LHCN-M2 (cell line): ENCODE measurements at regions not wholly inside any gene's neighbourhood (a gene's known extent, or its start where the extent isn't known, plus 50 kb on each side); places are given as distances from the start of the nearest gene placed in this dataset.
A peak's percentile ranks its signal among the peaks of the same experiment; 100 is the strongest.
"Not testable (repeated sequence)": the region's sequence is repeated elsewhere in the genome, so short reads cannot be mapped to it uniquely, and the experiment has no call there.

Experiments used
- DNase-seq: peaks from one replicate; pipeline ENCODE4 v3.0.0-alpha.2; 2012; ENCODE audit warnings: low read depth

DNA sequence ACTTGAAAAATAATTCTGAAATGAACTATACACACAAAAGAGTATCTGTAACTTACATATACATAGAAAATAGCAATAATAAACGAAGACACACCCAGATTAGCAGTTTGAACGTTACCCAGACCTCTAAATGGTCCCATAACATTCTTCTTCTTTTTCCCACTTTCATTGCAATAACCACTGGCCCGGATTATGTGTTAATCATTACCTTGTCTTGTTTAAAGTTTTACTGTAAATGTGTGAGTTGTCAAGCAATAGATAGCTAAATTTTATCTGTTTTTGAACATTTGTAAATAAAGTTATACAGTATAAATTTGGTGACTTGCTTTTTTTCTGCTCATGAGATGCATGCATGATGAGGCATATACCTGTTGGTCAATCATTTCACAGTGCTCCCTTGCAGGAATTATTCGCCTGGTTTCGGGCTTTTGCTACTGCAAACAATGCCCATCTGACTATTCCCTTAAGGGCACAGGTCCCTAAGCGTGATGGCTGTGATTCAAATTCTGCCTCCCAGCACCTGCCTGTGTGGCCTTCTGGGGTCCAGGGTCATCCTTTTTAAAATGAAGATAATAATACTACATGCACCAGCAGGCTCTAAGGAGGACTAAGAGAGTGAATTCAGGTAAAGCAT is 66.1 kb downstream of the GADD45G start:
- DNase-seq = no peak

DNA sequence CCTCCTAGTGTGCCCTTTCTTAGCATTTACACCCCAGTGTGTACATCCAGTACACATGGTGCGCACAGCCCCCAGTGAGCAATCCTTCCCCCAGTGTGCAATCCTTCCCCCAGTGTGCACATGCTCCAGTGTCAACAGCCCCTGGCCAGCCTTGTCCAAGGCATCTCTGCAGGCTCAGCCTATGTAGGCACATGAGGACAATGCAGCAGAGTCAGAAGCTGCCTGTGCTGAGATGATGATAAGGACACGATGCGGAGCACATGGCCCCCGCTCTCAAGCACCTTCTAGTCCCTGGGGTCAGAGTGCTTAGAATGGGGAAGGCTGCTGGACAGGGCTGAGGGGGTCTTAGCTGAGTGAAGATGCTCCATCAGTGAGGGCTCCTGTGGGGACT is 69.8 kb downstream of the GADD45G start:
- no peak for DNase-seq

- DNase-seq = no peak
Observed at GRCh38 chr9:89675058-89675742, 70.4 kb downstream of the GADD45G start.

- DNase-seq = no peak
Observed at GRCh38 chr9:89676281-89676680, 71.5 kb downstream of the GADD45G start.

DNA sequence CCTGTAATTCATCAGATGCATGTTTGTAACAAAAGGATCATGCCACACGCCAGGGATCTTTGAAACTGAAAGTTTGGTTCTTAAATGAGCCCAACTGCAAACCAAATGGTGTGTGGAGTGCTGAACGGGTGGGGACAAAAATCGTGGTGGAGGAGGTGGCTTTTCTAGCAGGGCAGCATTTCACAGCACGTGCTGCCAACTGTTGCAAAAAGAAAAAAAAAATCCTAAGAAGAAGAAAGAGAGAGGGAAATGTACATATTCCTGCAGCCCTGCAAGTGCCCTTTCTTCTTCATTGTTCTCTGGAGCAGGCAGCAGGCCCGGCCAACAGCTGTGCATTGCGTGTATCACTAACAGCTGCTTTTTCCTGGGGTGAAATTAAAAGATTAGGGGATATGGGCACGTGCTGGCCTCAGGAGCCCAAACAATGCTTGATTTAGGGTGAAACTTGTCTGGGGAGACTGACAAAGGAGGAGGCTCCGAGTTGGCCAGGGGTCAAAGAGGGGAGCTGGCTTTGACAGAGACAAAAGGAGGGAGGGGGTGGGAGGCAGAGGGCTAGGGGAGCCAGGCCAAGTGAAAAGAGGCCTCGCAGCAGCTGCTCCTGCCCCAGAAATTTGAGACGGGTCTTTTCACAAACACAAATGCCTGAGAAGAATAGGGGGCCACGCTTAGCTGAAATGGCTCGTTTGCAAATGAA is 73.0 kb downstream of the GADD45G start:
- DNase-seq = peak; percentile 29

GRCh38 chr9:89678396-89679015 is 73.7 kb downstream of the GADD45G start:
- no peak for DNase-seq

- DNase-seq = no peak
Observed at GRCh38 chr9:89679016-89679415, 74.2 kb downstream of the GADD45G start.

GRCh38 chr9:89679581-89679980 is 74.8 kb downstream of the GADD45G start:
- DNase-seq = no peak

GRCh38 chr9:89680547-89681467 is 76.0 kb downstream of the GADD45G start:
- DNase-seq = no peak

DNA sequence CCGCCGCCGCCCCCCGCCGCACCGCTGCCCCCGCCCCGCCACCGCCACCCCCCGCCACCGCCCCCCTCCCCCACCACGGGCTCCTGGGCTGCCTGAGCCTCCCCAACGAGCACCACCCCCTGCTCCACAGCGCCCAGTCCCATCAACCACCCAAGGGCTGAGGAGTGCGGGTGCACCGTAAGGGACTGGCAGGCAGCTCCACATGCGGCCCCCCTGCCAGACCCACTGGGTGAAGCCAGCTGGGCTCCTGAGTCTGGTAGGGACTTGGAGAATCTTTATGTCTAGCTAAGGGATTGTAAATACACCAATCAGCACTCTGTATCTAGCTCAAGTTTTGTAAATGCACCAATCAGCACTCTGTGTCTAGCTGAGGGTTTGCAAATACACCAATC is 76.7 kb downstream of the GADD45G start:
- DNase-seq = not testable (repeated sequence)

GRCh38 chr9:89683626-89684025 is 78.8 kb downstream of the GADD45G start:
- no peak for DNase-seq

DNA sequence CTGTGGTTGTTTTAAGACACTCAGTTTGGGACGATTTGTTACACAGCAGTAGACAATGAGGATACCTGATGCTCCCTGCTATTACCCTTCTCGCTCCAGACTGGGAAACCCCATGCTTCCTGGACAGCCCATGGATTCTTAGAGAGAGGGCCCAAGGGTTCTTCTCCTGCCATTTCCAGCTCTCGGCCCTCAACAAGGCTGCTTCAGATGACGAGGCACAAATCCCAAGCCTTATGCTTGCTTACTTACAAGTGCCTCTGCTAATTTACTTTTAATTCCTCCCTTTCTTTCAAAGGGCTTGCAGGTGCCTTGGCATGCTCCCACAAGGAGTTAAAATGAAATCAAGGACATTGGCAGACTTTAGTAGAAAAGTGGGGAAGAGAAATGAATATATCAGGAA is 79.4 kb downstream of the GADD45G start:
- DNase-seq = no peak

- DNase-seq = no peak
Observed at GRCh38 chr9:89684912-89685636, 80.3 kb downstream of the GADD45G start.

DNA sequence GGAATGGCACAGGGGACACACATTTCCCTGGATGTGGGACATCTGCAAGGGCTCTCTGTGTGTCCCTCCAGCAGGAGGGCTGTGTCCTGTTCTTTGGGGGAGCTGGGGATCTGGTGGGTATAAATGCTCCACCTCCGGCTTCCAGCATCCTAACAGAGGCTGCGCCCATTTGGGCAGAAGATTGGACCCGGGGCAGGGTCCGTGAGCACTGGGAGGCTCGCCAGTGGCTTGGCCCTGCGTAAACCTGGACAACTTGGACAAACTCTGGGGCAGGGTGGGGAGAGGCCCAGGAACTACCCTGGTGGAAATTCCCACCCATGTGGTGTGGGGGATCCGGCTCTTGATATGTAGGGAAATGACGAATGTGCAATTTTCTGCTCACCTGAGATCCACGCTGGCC is 80.9 kb downstream of the GADD45G start:
- DNase-seq = no peak

DNA sequence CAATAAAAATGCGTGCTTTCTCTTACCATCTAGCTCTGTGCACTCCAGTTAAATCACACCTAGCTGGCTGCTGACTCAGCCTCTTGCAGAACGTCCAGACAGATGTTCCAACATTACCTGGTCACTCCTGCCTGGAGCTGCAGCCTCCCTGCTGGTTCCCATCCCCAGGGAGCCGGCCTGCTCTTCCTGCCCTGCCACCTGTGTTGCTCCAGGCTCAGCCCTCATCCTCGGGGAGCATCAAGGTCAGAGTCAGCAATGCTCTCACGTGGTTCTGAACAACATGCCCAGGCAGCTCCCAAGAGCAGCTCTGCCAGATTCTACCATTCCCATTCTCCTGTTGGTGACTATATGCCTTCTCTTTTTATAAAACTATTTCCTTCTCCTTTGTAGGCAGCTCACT is 81.3 kb downstream of the GADD45G start:
- DNase-seq = no peak

GRCh38 chr9:89686621-89687020 is 81.8 kb downstream of the GADD45G start:
- no peak for DNase-seq

DNA sequence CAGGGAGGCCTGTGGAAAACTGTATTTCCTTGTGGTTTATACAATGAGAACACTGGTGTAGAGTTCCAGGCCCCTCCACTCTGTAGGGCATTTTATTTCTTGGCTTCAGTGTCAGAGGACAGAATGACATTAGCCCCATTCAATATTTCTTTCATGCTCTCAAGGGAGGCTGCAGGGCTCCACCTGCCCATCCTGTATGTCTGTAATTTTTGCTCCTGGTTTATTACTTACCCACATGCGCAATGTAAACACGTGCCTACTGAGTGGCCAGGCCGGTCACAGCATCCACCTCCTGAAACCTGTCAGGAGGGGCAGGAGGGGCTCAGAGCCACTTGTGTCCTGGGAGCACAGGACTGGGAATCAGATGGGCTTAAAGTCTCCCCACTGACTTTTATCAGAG is 82.4 kb downstream of the GADD45G start:
- DNase-seq = no peak

DNA sequence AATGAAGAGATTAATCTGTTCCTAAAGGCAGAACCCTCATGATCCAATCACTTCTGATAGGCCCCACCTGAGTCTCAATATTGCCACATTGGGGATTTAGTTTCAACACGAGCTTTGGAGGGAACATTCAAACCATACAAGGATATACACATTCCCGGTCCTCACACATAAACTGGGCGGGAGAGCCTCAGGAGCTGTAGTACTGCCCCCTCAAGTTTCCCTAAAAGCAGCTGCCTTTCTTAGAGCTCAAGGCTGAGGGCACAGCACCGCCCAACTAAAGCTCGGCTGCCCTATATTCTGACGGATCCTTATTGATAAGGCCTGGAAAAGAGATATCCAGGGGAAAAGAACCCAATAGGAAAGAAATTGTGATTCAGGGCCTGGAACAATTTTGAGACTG is 83.0 kb downstream of the GADD45G start:
- DNase-seq = no peak

DNA sequence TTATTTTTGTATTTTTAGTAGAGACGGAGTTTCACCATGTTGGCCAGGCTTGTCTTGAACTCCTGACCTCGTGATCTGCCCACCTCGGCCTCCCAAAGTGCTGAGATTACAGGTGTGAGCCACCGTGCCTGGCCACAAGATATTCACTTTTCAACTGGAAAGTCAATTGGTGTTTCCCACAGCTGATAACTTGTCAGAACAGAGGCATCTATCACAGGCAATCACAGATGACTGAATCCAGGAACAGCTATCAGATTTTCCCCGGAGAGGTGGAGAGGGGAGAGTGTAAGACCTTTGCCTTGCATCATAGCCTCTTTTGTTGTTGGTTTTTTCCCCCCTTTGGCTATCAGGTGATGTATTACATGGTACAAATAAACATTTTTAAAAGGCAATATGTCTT is 84.5 kb downstream of the GADD45G start:
- DNase-seq = not testable (repeated sequence)

DNA sequence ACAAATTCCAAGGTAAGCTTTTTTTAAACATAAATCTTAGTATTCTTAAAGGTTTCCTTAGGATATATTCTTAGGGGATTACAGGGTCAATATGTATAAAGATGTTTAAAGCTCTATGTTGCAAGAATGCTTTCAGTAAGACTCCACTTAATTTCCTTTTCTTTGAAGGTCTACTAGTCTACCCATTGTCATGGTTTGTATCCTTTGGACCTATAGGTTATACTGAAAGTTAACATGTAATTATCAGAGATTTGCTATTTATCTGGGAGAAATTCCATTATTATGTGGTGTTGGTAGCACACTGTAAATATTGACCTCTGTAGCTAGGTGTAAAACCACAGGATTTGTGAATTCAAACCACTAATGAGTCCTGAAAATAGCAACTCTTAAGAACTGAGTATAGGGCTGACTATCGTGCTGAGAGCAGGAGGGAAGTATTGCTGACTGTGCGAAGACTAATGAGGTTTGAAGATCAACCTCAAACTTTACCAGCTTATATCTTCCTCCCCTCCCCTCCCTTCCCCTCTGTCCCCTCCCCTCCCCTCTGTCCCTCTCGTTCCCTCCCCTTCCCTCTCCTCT is 85.6 kb downstream of the GADD45G start:
- no peak for DNase-seq
